ENCODE measurements at regions not wholly inside any gene's neighbourhood (a gene's known extent, or its start where the extent isn't known, plus 50 kb on each side); places are given as distances from the start of the nearest gene placed in this dataset.

GRCh38 chr1:223479718-223480425 lies 86.7 kb downstream of the CCDC185 start:
- Histone ChIP-seq H3K27ac (ENCODE audit: low read depth, low read length) (no peak overlapping the region), H3K4me1 (ENCODE audit: control insufficient read depth in 1 of 2, insufficient read depth in 2 of 2, low read length in 2 of 2) (no peaks in the 10 kb centered on the region), H3K4me3 (replicated peaks in 1 of 2; ENCODE audit: low read depth in 1 of 2, low read length in 2 of 2) (no peak overlapping the region), H3K9ac (ENCODE audit: low read length) (no peak overlapping the region), H4K20me1 (ENCODE audit: insufficient read depth) (no peaks in the 10 kb centered on the region), H3K9me3 (ENCODE audit: control insufficient read depth in 1 of 2, insufficient read depth in 1 of 2, low read depth in 1 of 2, low read length in 2 of 2) (no peaks in the 10 kb centered on the region), H3K79me2 (ENCODE audit: insufficient read depth, low read length) (no peaks in the 10 kb centered on the region), H2AFZ (ENCODE audit: low read depth, low read length, poor library complexity, severe bottlenecking) (no peak overlapping the region), H3K27me3 (ENCODE audit: insufficient read depth, low read length) (peaks cover 56% of the 10 kb centered on the region), H3K9me2 (ENCODE audit: insufficient read depth) (no peaks in the 10 kb centered on the region), H3K4me2 (ENCODE audit: low read length) (no peak overlapping the region), H3K36me3 (ENCODE audit: control insufficient read depth in 1 of 2, insufficient read depth in 2 of 2, low read length in 2 of 2) (no peaks in the 10 kb centered on the region)
- BruUV-seq (replicated peaks): no TSS peak
- RAD21 ChIA-PET (ENCODE audit: low non-redundant PET in 1 of 2, low total read pairs in 2 of 2, uncharacterized antibody in 2 of 2, unreplicated experiment in 2 of 2): no interaction called here
- DNase-seq (ENCODE audit: low read depth, low spot score) (no peak), ATAC-seq (peak; percentile 42; the same call in 1 of the 2 replicates)
- POLR2A ChIA-PET: no interaction called here
- CTCF ChIA-PET: no interaction called here
- no peak for TF ChIP-seq FOSL1 (IDR thresholded peaks at IDR 0.05; ENCODE audit: low read depth)
- intact Hi-C loops (cut with micrococcal nuclease): no loop called here

- Histone ChIP-seq H3K9me2 (ENCODE audit: insufficient read depth) (no peaks in the 10 kb centered on the region), H2AFZ (ENCODE audit: low read depth, low read length, poor library complexity, severe bottlenecking) (no peak overlapping the region), H3K9ac (ENCODE audit: low read length) (no peak overlapping the region), H3K4me3 (replicated peaks in 1 of 2; ENCODE audit: low read depth in 1 of 2, low read length in 2 of 2) (no peak overlapping the region), H3K27me3 (ENCODE audit: insufficient read depth, low read length) (peaks cover 57% of the 10 kb centered on the region), H3K4me2 (ENCODE audit: low read length) (no peak overlapping the region), H3K4me1 (ENCODE audit: control insufficient read depth in 1 of 2, insufficient read depth in 2 of 2, low read length in 2 of 2) (no peaks in the 10 kb centered on the region), H3K9me3 (ENCODE audit: control insufficient read depth in 1 of 2, insufficient read depth in 1 of 2, low read depth in 1 of 2, low read length in 2 of 2) (no peaks in the 10 kb centered on the region), H3K27ac (ENCODE audit: low read depth, low read length) (no peak overlapping the region), H3K79me2 (ENCODE audit: insufficient read depth, low read length) (no peaks in the 10 kb centered on the region), H3K36me3 (ENCODE audit: control insufficient read depth in 1 of 2, insufficient read depth in 2 of 2, low read length in 2 of 2) (no peaks in the 10 kb centered on the region), H4K20me1 (ENCODE audit: insufficient read depth) (no peaks in the 10 kb centered on the region)
- no peak for DNase-seq (ENCODE audit: low read depth, low spot score)
- intact Hi-C loops (cut with micrococcal nuclease): no loop called here
- no TSS peak for BruUV-seq (replicated peaks)
- RAD21 ChIA-PET (ENCODE audit: low non-redundant PET in 1 of 2, low total read pairs in 2 of 2, uncharacterized antibody in 2 of 2, unreplicated experiment in 2 of 2): no interaction called here
- POLR2A ChIA-PET: no interaction called here
- TF ChIP-seq YY1 (IDR thresholded peaks at IDR 0.05; ENCODE audit: extremely low read depth, insufficient replicate concordance, low read depth, low read length) (no peak), CTCF (IDR thresholded peaks at IDR 0.05 in 2 of 3, conservative IDR thresholded peaks at IDR 0.05 in 1 of 3; ENCODE audit: borderline replicate concordance in 1 of 3, insufficient read depth in 1 of 3, low read depth in 2 of 3, low read length in 2 of 3) (no peak), POLR2A (IDR thresholded peaks at IDR 0.05; ENCODE audit: borderline replicate concordance, extremely low read depth, insufficient read depth, insufficient read length) (no peak), SRF (IDR thresholded peaks at IDR 0.05; ENCODE audit: low read depth) (no peak)
- CTCF ChIA-PET: no interaction called here
- no peak for ATAC-seq
Measured at GRCh38 chr1:223482132-223482531, 88.9 kb downstream of the CCDC185 start.
